Calu3 (cell line): ENCODE measurements at regions not wholly inside any gene's neighbourhood (a gene's known extent, or its start where the extent isn't known, plus 50 kb on each side); places are given as distances from the start of the nearest gene placed in this dataset.

Source experiments
- BruUV-seq: library from RNA; stranded (reverse); fragments of 400-500 nt; replicated peaks from 2 replicates; lab custom pipeline; 2021; lab: Mats Ljungman, UMichigan
- CTCF ChIA-PET: fragments of 300-600 bp; sonication (Branson Sonifier 250); formaldehyde crosslinking; loops from one replicate; lab custom pipeline; 2022; ENCODE audit warnings: antibody characterized with exemption; lab: Charles Lee
- DNase-seq: peaks from one replicate; pipeline ENCODE4 v3.0.0; 2022
- H3K27ac Mint-ChIP-seq: one replicate; pipeline ENCODE4 v1.8.0; 2022; ENCODE audit warnings: mixed read lengths; ENCODE audit not compliant: unreplicated experiment
- H3K27me3 Mint-ChIP-seq: one replicate; pipeline ENCODE4 v1.8.0; 2022; ENCODE audit warnings: mixed read lengths; ENCODE audit not compliant: unreplicated experiment
- H3K36me3 Mint-ChIP-seq: one replicate; pipeline ENCODE4 v1.8.0; 2022; ENCODE audit warnings: mild to moderate bottlenecking, moderate library complexity, mixed read lengths; ENCODE audit not compliant: insufficient read depth, unreplicated experiment
- H3K4me1 Mint-ChIP-seq: one replicate; pipeline ENCODE4 v1.8.0; 2022; ENCODE audit warnings: mild to moderate bottlenecking, low read depth, mixed read lengths; ENCODE audit not compliant: unreplicated experiment
- H3K4me3 Mint-ChIP-seq: one replicate; pipeline ENCODE4 v1.8.0; 2022; ENCODE audit warnings: mild to moderate bottlenecking, low read depth, moderate library complexity, mixed read lengths; ENCODE audit not compliant: unreplicated experiment
- H3K9me3 Mint-ChIP-seq: one replicate; pipeline ENCODE4 v1.8.0; 2022; ENCODE audit warnings: low read depth, mixed read lengths; ENCODE audit not compliant: unreplicated experiment
- intact Hi-C: fragments of 100-400 bp; cut with micrococcal nuclease; formaldehyde crosslinking; loops from one replicate; pipeline ENCODE4 v1.10.0; 2022; ENCODE audit not compliant: unreplicated experiment
- TF ChIP-seq, protein P1 (sequence below): fragments of 200-600 bp; IDR thresholded peaks from one replicate; pipeline ENCODE4 v1.8.0; 2022; ENCODE audit warnings: antibody characterized with exemption; ENCODE audit not compliant: unreplicated experiment

GRCh38 chr3:75115695-75116094, 501.2 kb upstream of the CNTN3 start:
- TF ChIP-seq, protein P1, sequence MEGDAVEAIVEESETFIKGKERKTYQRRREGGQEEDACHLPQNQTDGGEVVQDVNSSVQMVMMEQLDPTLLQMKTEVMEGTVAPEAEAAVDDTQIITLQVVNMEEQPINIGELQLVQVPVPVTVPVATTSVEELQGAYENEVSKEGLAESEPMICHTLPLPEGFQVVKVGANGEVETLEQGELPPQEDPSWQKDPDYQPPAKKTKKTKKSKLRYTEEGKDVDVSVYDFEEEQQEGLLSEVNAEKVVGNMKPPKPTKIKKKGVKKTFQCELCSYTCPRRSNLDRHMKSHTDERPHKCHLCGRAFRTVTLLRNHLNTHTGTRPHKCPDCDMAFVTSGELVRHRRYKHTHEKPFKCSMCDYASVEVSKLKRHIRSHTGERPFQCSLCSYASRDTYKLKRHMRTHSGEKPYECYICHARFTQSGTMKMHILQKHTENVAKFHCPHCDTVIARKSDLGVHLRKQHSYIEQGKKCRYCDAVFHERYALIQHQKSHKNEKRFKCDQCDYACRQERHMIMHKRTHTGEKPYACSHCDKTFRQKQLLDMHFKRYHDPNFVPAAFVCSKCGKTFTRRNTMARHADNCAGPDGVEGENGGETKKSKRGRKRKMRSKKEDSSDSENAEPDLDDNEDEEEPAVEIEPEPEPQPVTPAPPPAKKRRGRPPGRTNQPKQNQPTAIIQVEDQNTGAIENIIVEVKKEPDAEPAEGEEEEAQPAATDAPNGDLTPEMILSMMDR = no peak
- H3K27ac Mint-ChIP-seq = no peak overlapping the region

GRCh38 chr3:75118779-75119178, 504.3 kb upstream of the CNTN3 start:
- Mint-ChIP-seq H3K36me3 (no peaks in the 10 kb centered on the region), H3K27me3 (no peaks in the 10 kb centered on the region), H3K4me3 (no peak overlapping the region), H3K27ac (no peak overlapping the region), H3K9me3 (no peaks in the 10 kb centered on the region), H3K4me1 (no peaks in the 10 kb centered on the region)
- intact Hi-C loops = no loop called here
- TF ChIP-seq, protein P1 = no peak
- CTCF ChIA-PET = no interaction called here
- no peak for DNase-seq
- BruUV-seq = no TSS peak

More at GRCh38 chr3:75115695-75116094, 501.2 kb upstream of the CNTN3 start:
- Mint-ChIP-seq H3K9me3 (no peaks in the 10 kb centered on the region), H3K4me1 (no peaks in the 10 kb centered on the region), H3K27me3 (no peaks in the 10 kb centered on the region), H3K4me3 (no peak overlapping the region), H3K36me3 (no peaks in the 10 kb centered on the region)
- DNase-seq = no peak
- no TSS peak for BruUV-seq
- intact Hi-C loops = no loop called here
- CTCF ChIA-PET = no interaction called here

DNA sequence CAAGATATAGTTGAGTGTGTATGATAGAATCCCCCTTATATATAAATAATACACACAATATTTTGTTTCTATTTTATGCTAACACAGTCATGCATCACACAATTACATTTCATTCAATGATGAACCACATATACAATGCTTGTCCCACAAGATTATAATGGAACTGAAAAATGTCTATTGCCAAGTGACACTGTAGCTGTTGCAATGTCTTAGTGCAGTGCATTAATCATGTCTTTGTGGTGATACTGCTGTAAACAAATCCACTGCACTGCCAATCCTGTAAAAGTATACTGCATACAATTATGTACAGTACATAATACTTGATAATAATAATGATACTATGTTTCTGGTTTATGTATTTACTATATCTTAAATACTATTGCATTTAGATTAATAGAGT, 512.1 kb upstream of the CNTN3 start:
- Mint-ChIP-seq H3K27me3 (no peaks in the 10 kb centered on the region), H3K27ac (no peak overlapping the region), H3K4me1 (no peaks in the 10 kb centered on the region), H3K36me3 (no peaks in the 10 kb centered on the region), H3K4me3 (no peak overlapping the region), H3K9me3 (peaks cover 5% of the 10 kb centered on the region)
- no peak for DNase-seq
- CTCF ChIA-PET = interaction anchor here (1.2 kb wide), 1 partner anchor 9 kb away, joined by 3 read pairs; no protein-coding TSS in a partner anchor
- TF ChIP-seq, protein P1 = no peak
- BruUV-seq = no TSS peak
- intact Hi-C loops = no loop called here

- no TSS peak for BruUV-seq
- no peaks in the 10 kb centered on the region for H3K27me3 Mint-ChIP-seq
- intact Hi-C loops = no loop called here
- peaks cover 9% of the 10 kb centered on the region for H3K9me3 Mint-ChIP-seq
- CTCF ChIA-PET = interaction anchor here (0.6 kb wide), 1 partner anchor 1429 kb away, joined by 3 read pairs; no protein-coding TSS in a partner anchor
- no peaks in the 10 kb centered on the region for H3K4me1 Mint-ChIP-seq
- no peak for DNase-seq
- no peak overlapping the region for H3K4me3 Mint-ChIP-seq
- H3K27ac Mint-ChIP-seq = no peak overlapping the region
- TF ChIP-seq, protein P1 = no peak
- H3K36me3 Mint-ChIP-seq = peaks cover 3% of the 10 kb centered on the region
Observed at GRCh38 chr3:75129101-75129500, 514.6 kb upstream of the CNTN3 start.
